ENCODE measurements at regions not wholly inside any gene's neighbourhood (a gene's known extent, or its start where the extent isn't known, plus 50 kb on each side); places are given as distances from the start of the nearest gene placed in this dataset.
A peak's percentile ranks its signal among the peaks of the same experiment; 100 is the strongest.

DNA sequence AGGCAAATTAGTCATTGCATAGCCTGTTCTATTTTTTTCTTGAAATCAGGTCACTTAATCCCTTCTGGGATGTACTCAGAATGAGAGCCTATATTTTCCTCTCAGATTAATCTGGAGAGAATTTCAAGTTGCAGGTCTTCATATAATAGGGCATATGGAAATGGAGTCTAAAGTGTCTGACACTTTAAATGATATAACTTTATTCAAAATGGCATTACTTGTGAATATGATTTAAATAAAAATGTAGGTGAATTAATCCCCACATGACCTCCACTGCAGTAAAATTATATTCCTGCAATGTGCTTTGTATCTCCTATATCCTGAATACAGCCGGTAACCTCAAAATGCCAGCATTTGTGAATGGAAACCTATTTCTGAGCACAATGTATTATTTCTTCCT lies 172.5 kb upstream of the BTBD3 start:
- TF ChIP-seq POLR2AphosphoS5 (IDR thresholded peaks at IDR 0.05) (no peak), SMC3 (conservative IDR thresholded peaks at IDR 0.05; ENCODE audit: poor library complexity) (no peak), EZH2 (IDR thresholded peaks at IDR 0.05; ENCODE audit: borderline replicate concordance, insufficient read depth, low read length, poor library complexity, severe bottlenecking) (no peak), REST (IDR thresholded peaks at IDR 0.05; ENCODE audit: borderline replicate concordance) (no peak), TAF1 (IDR thresholded peaks at IDR 0.05; ENCODE audit: low read depth) (no peak), RAD21 (conservative IDR thresholded peaks at IDR 0.05) (no peak), MXI1 (conservative IDR thresholded peaks at IDR 0.05; ENCODE audit: poor library complexity, severe bottlenecking) (no peak), EP300 (conservative IDR thresholded peaks at IDR 0.05; ENCODE audit: poor library complexity, severe bottlenecking) (no peak)
- TF ChIP-seq, protein P1, sequence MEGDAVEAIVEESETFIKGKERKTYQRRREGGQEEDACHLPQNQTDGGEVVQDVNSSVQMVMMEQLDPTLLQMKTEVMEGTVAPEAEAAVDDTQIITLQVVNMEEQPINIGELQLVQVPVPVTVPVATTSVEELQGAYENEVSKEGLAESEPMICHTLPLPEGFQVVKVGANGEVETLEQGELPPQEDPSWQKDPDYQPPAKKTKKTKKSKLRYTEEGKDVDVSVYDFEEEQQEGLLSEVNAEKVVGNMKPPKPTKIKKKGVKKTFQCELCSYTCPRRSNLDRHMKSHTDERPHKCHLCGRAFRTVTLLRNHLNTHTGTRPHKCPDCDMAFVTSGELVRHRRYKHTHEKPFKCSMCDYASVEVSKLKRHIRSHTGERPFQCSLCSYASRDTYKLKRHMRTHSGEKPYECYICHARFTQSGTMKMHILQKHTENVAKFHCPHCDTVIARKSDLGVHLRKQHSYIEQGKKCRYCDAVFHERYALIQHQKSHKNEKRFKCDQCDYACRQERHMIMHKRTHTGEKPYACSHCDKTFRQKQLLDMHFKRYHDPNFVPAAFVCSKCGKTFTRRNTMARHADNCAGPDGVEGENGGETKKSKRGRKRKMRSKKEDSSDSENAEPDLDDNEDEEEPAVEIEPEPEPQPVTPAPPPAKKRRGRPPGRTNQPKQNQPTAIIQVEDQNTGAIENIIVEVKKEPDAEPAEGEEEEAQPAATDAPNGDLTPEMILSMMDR (IDR thresholded peaks at IDR 0.05; ENCODE audit: poor library complexity, severe bottlenecking), result no peak
- no peak overlapping the region for H3K9ac ChIP-seq (ENCODE audit: low read length)
- no peaks in the 10 kb centered on the region for H3K27me3 ChIP-seq (ENCODE audit: insufficient read depth, low read depth, low read length)
- H3F3A ChIP-seq (ENCODE audit: insufficient read depth, low read length, poor library complexity, severe bottlenecking), result no peaks in the 10 kb centered on the region
- no peaks in the 10 kb centered on the region for H4K20me1 ChIP-seq (ENCODE audit: insufficient read depth)
- no peaks in the 10 kb centered on the region for H3K9me2 ChIP-seq (ENCODE audit: insufficient read depth, low read length)
- H3K4me2 ChIP-seq (ENCODE audit: low read length), result no peak overlapping the region
- H3K79me2 ChIP-seq (replicated peaks; ENCODE audit: insufficient read depth, low read length), result no peaks in the 10 kb centered on the region
- peak overlapping the region; percentile 10 for H3K27ac ChIP-seq (ENCODE audit: low read length)
- H3K4me3 ChIP-seq (ENCODE audit: low read length), result no peak overlapping the region
- no peaks in the 10 kb centered on the region for H3K9me3 ChIP-seq (ENCODE audit: low read length)
- H2AFZ ChIP-seq (ENCODE audit: low read depth, low read length), result no peak overlapping the region
- H3K36me3 ChIP-seq (ENCODE audit: insufficient read depth, low read length), result no peaks in the 10 kb centered on the region

GRCh38 chr20:11748436-11748835 lies 169.3 kb upstream of the BTBD3 start:
- Histone ChIP-seq H3F3A (ENCODE audit: insufficient read depth, low read length, poor library complexity, severe bottlenecking) (no peaks in the 10 kb centered on the region), H3K9me3 (ENCODE audit: low read length) (no peaks in the 10 kb centered on the region), H3K9ac (ENCODE audit: low read length) (no peak overlapping the region), H3K4me3 (ENCODE audit: low read length) (no peak overlapping the region), H3K9me2 (ENCODE audit: insufficient read depth, low read length) (no peaks in the 10 kb centered on the region), H4K20me1 (ENCODE audit: insufficient read depth) (no peaks in the 10 kb centered on the region), H3K36me3 (ENCODE audit: insufficient read depth, low read length) (no peaks in the 10 kb centered on the region), H3K27ac (ENCODE audit: low read length) (no peak overlapping the region), H3K4me2 (ENCODE audit: low read length) (no peak overlapping the region), H2AFZ (ENCODE audit: low read depth, low read length) (no peak overlapping the region), H3K27me3 (ENCODE audit: insufficient read depth, low read depth, low read length) (no peaks in the 10 kb centered on the region), H3K79me2 (replicated peaks; ENCODE audit: insufficient read depth, low read length) (no peaks in the 10 kb centered on the region)
- TF ChIP-seq POLR2AphosphoS5 (IDR thresholded peaks at IDR 0.05), result no peak
- no peak for TF ChIP-seq EZH2 (IDR thresholded peaks at IDR 0.05; ENCODE audit: borderline replicate concordance, insufficient read depth, low read length, poor library complexity, severe bottlenecking)
- no peak for TF ChIP-seq REST (IDR thresholded peaks at IDR 0.05; ENCODE audit: borderline replicate concordance)
- TF ChIP-seq TAF1 (IDR thresholded peaks at IDR 0.05; ENCODE audit: low read depth), result no peak
- no peak for TF ChIP-seq SMC3 (conservative IDR thresholded peaks at IDR 0.05; ENCODE audit: poor library complexity)
- TF ChIP-seq EP300 (conservative IDR thresholded peaks at IDR 0.05; ENCODE audit: poor library complexity, severe bottlenecking), result no peak
- TF ChIP-seq, protein P1 (IDR thresholded peaks at IDR 0.05; ENCODE audit: poor library complexity, severe bottlenecking), result no peak
- TF ChIP-seq RAD21 (conservative IDR thresholded peaks at IDR 0.05), result no peak
- TF ChIP-seq MXI1 (conservative IDR thresholded peaks at IDR 0.05; ENCODE audit: poor library complexity, severe bottlenecking), result no peak

Data from neural cell (in vitro differentiated cells).